Breast epithelium (tissue), 4 donors: ENCODE measurements at regions not wholly inside any gene's neighbourhood (a gene's known extent, or its start where the extent isn't known, plus 50 kb on each side); places are given as distances from the start of the nearest gene placed in this dataset.

Experiments
- DNase-seq, 2 donors: peaks; one replicate each; pipeline ENCODE4 v3.0.0-alpha.2; 2019; ENCODE audit warnings: low spot score in 2 of 2
- H3K27ac ChIP-seq, 2 donors: fragments of 200-600 bp; sonication (generic) in 1 of 2; one replicate each; pipeline ENCODE4 v1.5.1; 2016 to 2019; ENCODE audit warnings: mild to moderate bottlenecking in 1 of 2
- H3K27me3 ChIP-seq, 2 donors: fragments of 200-600 bp; sonication (generic) in 1 of 2; one replicate each; pipeline versions ENCODE4 v1.5.1 to v1.6.0; 2017 to 2019; ENCODE audit warnings: control low read depth in 1 of 2, mild to moderate bottlenecking in 1 of 2
- H3K36me3 ChIP-seq: fragments of 200-600 bp; one replicate; pipeline ENCODE4 v1.5.1; 2019
- H3K4me1 ChIP-seq, 2 donors: fragments of 200-600 bp; sonication (generic); one replicate each; pipeline ENCODE4 v1.5.1; 2016 to 2019; ENCODE audit warnings: control low read depth in 1 of 2
- H3K4me3 ChIP-seq, 3 donors: fragments of 200-600 bp; sonication (generic); 1 replicate in 2 of 3; 2 replicates in 1 of 3; pipeline ENCODE4 v1.5.1; 2016 to 2019; ENCODE audit warnings: mild to moderate bottlenecking in 3 of 3, moderate library complexity in 2 of 3
- H3K9me3 ChIP-seq, 2 donors: fragments of 200-600 bp; sonication (generic) in 1 of 2; one replicate each; pipeline ENCODE4 v1.5.1; 2016 to 2019; ENCODE audit warnings: control low read depth in 1 of 2
- CTCF ChIP-seq, 3 donors: fragments of 450-650 bp; IDR thresholded peaks; one replicate each; pipeline ENCODE4 v1.5.1; 2016 to 2017; ENCODE audit warnings: antibody characterized with exemption in 3 of 3, mild to moderate bottlenecking in 3 of 3, moderate library complexity in 3 of 3
- POLR2A ChIP-seq: fragments of 450-650 bp; IDR thresholded peaks from one replicate; pipeline ENCODE4 v1.6.1; 2016; ENCODE audit warnings: antibody characterized with exemption, mild to moderate bottlenecking, moderate library complexity
- POLR2AphosphoS5 ChIP-seq, 3 donors: sonication (generic); formaldehyde crosslinking; IDR thresholded peaks; one replicate each; pipeline ENCODE4 v1.6.1; 2017; ENCODE audit warnings: antibody characterized with exemption in 3 of 3
- intact Hi-C: fragments of 100-400 bp; cut with DNase I; formaldehyde crosslinking; loops from one replicate; pipeline ENCODE4 v1.15.1; 2023; ENCODE audit warnings: low total_unique reads

GRCh38 chr4:14528918-14529317, 473.4 kb upstream of the CPEB2 start:
- Histone ChIP-seq H3K4me1 (no peaks in the 10 kb centered on the region), H3K4me3 (no peak overlapping the region), H3K9me3 (no peaks in the 10 kb centered on the region), H3K36me3 (no peaks in the 10 kb centered on the region), H3K27me3 (no peaks in the 10 kb centered on the region), H3K27ac (no peak overlapping the region)
- intact Hi-C loops: no loop called here
- no peak for DNase-seq
- TF ChIP-seq CTCF (IDR thresholded peaks at IDR 0.05) (no peak), POLR2AphosphoS5 (IDR thresholded peaks at IDR 0.05) (no peak), POLR2A (no peak)

- Histone ChIP-seq H3K4me1 (no peaks in the 10 kb centered on the region), H3K4me3 (no peak overlapping the region), H3K36me3 (no peaks in the 10 kb centered on the region), H3K9me3 (no peaks in the 10 kb centered on the region), H3K27ac (no peak overlapping the region), H3K27me3 (no peaks in the 10 kb centered on the region)
- DNase-seq: no peak
- intact Hi-C loops: no loop called here
- TF ChIP-seq POLR2A: no peak
- TF ChIP-seq CTCF (IDR thresholded peaks at IDR 0.05): no peak
- TF ChIP-seq POLR2AphosphoS5 (IDR thresholded peaks at IDR 0.05): no peak
Observed at GRCh38 chr4:14529653-14530052, 472.6 kb upstream of the CPEB2 start.

- no peak overlapping the region for H3K4me3 ChIP-seq
- no peaks in the 10 kb centered on the region for H3K9me3 ChIP-seq
- no peak overlapping the region for H3K27ac ChIP-seq
- no peaks in the 10 kb centered on the region for H3K36me3 ChIP-seq
- no peak for DNase-seq
- intact Hi-C loops: no loop called here
- no peaks in the 10 kb centered on the region for H3K27me3 ChIP-seq
- TF ChIP-seq CTCF (IDR thresholded peaks at IDR 0.05): no peak
- TF ChIP-seq POLR2AphosphoS5 (IDR thresholded peaks at IDR 0.05): no peak
- TF ChIP-seq POLR2A: no peak
- no peaks in the 10 kb centered on the region for H3K4me1 ChIP-seq
Observed at GRCh38 chr4:14532436-14532835, 469.8 kb upstream of the CPEB2 start.

- TF ChIP-seq POLR2AphosphoS5 (IDR thresholded peaks at IDR 0.05) (no peak), CTCF (IDR thresholded peaks at IDR 0.05) (no peak), POLR2A (no peak)
- intact Hi-C loops: no loop called here
- no peaks in the 10 kb centered on the region for H3K9me3 ChIP-seq
Observed at GRCh38 chr4:14539246-14539645, 463.0 kb upstream of the CPEB2 start.

GRCh38 chr4:14545163-14545562, 457.1 kb upstream of the CPEB2 start:
- no peaks in the 10 kb centered on the region for H3K4me1 ChIP-seq
- no peaks in the 10 kb centered on the region for H3K36me3 ChIP-seq
- intact Hi-C loops: no loop called here
- H3K27ac ChIP-seq: no peak overlapping the region
- TF ChIP-seq POLR2AphosphoS5 (IDR thresholded peaks at IDR 0.05) (no peak), POLR2A (no peak), CTCF (IDR thresholded peaks at IDR 0.05) (no peak)
- H3K27me3 ChIP-seq: no peaks in the 10 kb centered on the region
- H3K4me3 ChIP-seq: no peak overlapping the region
- no peaks in the 10 kb centered on the region for H3K9me3 ChIP-seq
- DNase-seq: no peak

More at GRCh38 chr4:14539246-14539645, 463.0 kb upstream of the CPEB2 start:
- H3K27ac ChIP-seq: no peak overlapping the region
- no peaks in the 10 kb centered on the region for H3K27me3 ChIP-seq
- no peaks in the 10 kb centered on the region for H3K4me1 ChIP-seq
- no peak overlapping the region for H3K4me3 ChIP-seq
- no peak for DNase-seq
- no peaks in the 10 kb centered on the region for H3K36me3 ChIP-seq
